Tibial nerve (tissue), 4 donors: ENCODE measurements at regions not wholly inside any gene's neighbourhood (a gene's known extent, or its start where the extent isn't known, plus 50 kb on each side); places are given as distances from the start of the nearest gene placed in this dataset.

Source experiments
- DNase-seq, 2 donors: peaks; one replicate each; pipeline ENCODE4 v3.0.0-alpha.2; 2019; ENCODE audit warnings: low spot score in 2 of 2
- H3K27ac ChIP-seq, 4 donors: fragments of 200-600 bp; sonication (generic) in 3 of 4; one replicate each; pipeline ENCODE4 v1.5.1; 2017 to 2019; ENCODE audit warnings: mild to moderate bottlenecking in 1 of 4
- H3K27me3 ChIP-seq, 2 donors: fragments of 200-600 bp; sonication (generic) in 1 of 2; one replicate each; pipeline versions ENCODE4 v1.5.1 to v1.6.0; 2017 to 2019
- H3K36me3 ChIP-seq, 3 donors: fragments of 200-600 bp; sonication (generic); one replicate each; pipeline ENCODE4 v1.5.1; 2018 to 2019
- H3K4me1 ChIP-seq, 4 donors: fragments of 200-600 bp; sonication (generic) in 3 of 4; one replicate each; pipeline ENCODE4 v1.5.1; 2017 to 2019
- H3K4me3 ChIP-seq, 4 donors: fragments of 200-600 bp; sonication (generic) in 3 of 4; one replicate each; pipeline ENCODE4 v1.5.1; 2017 to 2019; ENCODE audit warnings: mild to moderate bottlenecking in 1 of 4, moderate library complexity in 1 of 4
- H3K9me3 ChIP-seq, 4 donors: fragments of 200-600 bp; sonication (generic) in 3 of 4; one replicate each; pipeline ENCODE4 v1.5.1; 2017 to 2019
- EP300 ChIP-seq, 2 donors: sonication (generic); formaldehyde crosslinking; IDR thresholded peaks; one replicate each; pipeline ENCODE4 v1.6.1; 2017; ENCODE audit warnings: antibody characterized with exemption in 2 of 2, mild to moderate bottlenecking in 1 of 2
- POLR2A ChIP-seq, 2 donors: fragments of 450-650 bp; IDR thresholded peaks; one replicate each; pipeline ENCODE4 v1.6.1; 2017; ENCODE audit warnings: antibody characterized with exemption in 2 of 2, mild to moderate bottlenecking in 2 of 2, moderate library complexity in 2 of 2
- WGBS, 2 donors: methylation state at CpG; one replicate each; pipeline ENCODE4 v1.1.5; 2018; 5-methylcytosine and 5-hydroxymethylcytosine counted together
- TF ChIP-seq, protein P1 (sequence below), 5 experiments: fragments of 200-600 bp in 3 of 5; fragments of 450-650 bp in 2 of 5; sonication (generic) in 3 of 5; IDR thresholded peaks; one replicate each; pipeline ENCODE4 v1.5.1; 2016 to 2019; ENCODE audit warnings: antibody characterized with exemption in 5 of 5, mild to moderate bottlenecking in 3 of 5, moderate library complexity in 2 of 5

DNA sequence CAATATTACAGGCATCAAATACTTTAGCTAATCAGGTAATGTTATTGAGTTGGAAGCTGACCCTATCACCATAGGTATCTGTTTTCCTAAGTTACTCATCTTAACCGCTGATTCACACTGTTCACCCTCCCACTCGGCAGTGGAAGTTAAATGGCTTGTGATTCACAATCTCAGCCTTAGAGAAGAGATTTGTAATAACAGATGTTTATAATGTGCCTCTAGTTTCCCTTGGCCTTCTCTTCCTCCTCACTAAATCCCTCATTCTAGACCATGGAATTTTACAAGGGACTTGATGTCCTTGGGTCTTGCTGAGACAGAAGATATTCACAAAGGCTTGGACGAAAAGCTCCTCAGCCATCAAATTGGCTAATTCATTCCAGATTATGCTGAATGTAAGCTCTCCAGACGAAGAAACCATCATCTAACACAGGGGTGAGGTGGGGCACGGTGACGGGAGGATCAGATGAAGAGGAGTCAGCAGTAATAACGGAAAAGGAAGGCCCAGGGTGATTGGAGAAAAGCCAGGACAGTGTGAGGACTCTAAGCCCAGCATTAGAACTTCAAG is 931.7 kb downstream of the MCTP2 start:
- H3K27me3 ChIP-seq: no peaks in the 10 kb centered on the region
- TF ChIP-seq POLR2A (IDR thresholded peaks at IDR 0.05) (no peak), EP300 (IDR thresholded peaks at IDR 0.05) (peak in 1 of 2 donors; percentile 53)
- DNase-seq: peak in 1 of 2 donors; percentile 24
- H3K9me3 ChIP-seq: no peaks in the 10 kb centered on the region
- WGBS, 2 donors: 55 to 57% methylated on average over 7 of the region's 7 CpGs
- peak overlapping the region in 2 of 4 donors; percentile 68 to 77 for H3K27ac ChIP-seq
- no peak overlapping the region for H3K4me3 ChIP-seq
- H3K36me3 ChIP-seq: no peaks in the 10 kb centered on the region
- peaks cover 0 to 6% (median 0%) of the 10 kb centered on the region in 4 donors for H3K4me1 ChIP-seq

DNA sequence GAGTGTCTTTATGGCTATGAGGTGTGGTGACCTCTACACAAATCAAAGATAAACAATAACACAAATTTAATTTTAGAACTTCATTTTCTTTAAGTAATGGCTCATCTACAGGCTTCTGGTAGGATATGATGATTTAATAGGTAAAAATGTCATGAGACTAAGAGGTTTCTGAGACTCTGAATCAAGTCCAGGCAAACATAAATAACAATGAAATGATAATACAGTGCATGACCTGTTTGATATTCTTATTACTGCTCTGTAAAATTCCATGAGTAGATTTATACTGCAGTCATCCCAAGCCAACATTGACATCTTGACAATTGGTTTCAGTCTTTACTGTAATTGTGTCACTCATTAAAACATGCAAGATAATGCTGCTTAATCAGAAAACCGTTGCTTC is 936.8 kb downstream of the MCTP2 start:
- Histone ChIP-seq H3K4me1 (peaks cover 0 to 12% (median 0%) of the 10 kb centered on the region in 4 donors), H3K36me3 (no peaks in the 10 kb centered on the region), H3K27ac (peak overlapping the region in 1 of 4 donors; percentile 87), H3K9me3 (no peaks in the 10 kb centered on the region), H3K4me3 (no peak overlapping the region), H3K27me3 (no peaks in the 10 kb centered on the region)
- 35 to 43% methylated on average over 1 of the region's 1 CpG for WGBS, 2 donors
- TF ChIP-seq POLR2A (IDR thresholded peaks at IDR 0.05) (no peak), EP300 (IDR thresholded peaks at IDR 0.05) (no peak)
- TF ChIP-seq, protein P1, sequence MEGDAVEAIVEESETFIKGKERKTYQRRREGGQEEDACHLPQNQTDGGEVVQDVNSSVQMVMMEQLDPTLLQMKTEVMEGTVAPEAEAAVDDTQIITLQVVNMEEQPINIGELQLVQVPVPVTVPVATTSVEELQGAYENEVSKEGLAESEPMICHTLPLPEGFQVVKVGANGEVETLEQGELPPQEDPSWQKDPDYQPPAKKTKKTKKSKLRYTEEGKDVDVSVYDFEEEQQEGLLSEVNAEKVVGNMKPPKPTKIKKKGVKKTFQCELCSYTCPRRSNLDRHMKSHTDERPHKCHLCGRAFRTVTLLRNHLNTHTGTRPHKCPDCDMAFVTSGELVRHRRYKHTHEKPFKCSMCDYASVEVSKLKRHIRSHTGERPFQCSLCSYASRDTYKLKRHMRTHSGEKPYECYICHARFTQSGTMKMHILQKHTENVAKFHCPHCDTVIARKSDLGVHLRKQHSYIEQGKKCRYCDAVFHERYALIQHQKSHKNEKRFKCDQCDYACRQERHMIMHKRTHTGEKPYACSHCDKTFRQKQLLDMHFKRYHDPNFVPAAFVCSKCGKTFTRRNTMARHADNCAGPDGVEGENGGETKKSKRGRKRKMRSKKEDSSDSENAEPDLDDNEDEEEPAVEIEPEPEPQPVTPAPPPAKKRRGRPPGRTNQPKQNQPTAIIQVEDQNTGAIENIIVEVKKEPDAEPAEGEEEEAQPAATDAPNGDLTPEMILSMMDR (IDR thresholded peaks at IDR 0.05): no peak
- no peak for DNase-seq

DNA sequence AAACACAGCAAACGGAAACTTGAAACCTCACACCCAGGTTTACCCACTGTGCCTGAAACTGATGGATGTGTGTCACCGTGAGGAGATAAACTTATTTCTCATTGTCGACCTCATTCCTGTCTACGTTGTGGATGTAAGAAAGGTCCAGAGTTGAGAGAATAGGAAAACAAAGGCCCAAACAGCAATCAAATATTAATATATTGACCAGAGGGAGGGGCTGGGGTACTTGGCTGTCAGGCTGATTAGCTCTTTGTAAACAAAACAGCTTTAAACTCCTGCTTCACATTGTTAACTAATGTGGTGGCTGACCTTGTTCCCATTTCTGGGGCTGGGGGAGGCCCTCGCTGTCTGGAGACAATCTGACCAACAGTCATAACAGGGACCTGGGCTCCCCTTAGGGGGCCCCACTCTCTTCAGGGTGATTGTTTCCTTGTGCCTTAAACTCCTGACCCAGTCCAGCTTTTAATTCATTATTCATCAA is 937.6 kb downstream of the MCTP2 start:
- H3K36me3 ChIP-seq: no peaks in the 10 kb centered on the region
- no peak for TF ChIP-seq POLR2A (IDR thresholded peaks at IDR 0.05)
- TF ChIP-seq EP300 (IDR thresholded peaks at IDR 0.05): no peak
- TF ChIP-seq, protein P1 (IDR thresholded peaks at IDR 0.05): no peak
- H3K27me3 ChIP-seq: no peaks in the 10 kb centered on the region
- DNase-seq: no peak
- WGBS, 2 donors: 50 to 54% methylated on average over 5 of the region's 5 CpGs
- H3K9me3 ChIP-seq: no peaks in the 10 kb centered on the region
- peak overlapping the region; percentile 61 to 87 (median 78) for H3K27ac ChIP-seq
- H3K4me1 ChIP-seq: peaks cover 0 to 16% (median 3%) of the 10 kb centered on the region in 4 donors
- H3K4me3 ChIP-seq: peak overlapping the region in 1 of 4 donors; percentile 44

DNA sequence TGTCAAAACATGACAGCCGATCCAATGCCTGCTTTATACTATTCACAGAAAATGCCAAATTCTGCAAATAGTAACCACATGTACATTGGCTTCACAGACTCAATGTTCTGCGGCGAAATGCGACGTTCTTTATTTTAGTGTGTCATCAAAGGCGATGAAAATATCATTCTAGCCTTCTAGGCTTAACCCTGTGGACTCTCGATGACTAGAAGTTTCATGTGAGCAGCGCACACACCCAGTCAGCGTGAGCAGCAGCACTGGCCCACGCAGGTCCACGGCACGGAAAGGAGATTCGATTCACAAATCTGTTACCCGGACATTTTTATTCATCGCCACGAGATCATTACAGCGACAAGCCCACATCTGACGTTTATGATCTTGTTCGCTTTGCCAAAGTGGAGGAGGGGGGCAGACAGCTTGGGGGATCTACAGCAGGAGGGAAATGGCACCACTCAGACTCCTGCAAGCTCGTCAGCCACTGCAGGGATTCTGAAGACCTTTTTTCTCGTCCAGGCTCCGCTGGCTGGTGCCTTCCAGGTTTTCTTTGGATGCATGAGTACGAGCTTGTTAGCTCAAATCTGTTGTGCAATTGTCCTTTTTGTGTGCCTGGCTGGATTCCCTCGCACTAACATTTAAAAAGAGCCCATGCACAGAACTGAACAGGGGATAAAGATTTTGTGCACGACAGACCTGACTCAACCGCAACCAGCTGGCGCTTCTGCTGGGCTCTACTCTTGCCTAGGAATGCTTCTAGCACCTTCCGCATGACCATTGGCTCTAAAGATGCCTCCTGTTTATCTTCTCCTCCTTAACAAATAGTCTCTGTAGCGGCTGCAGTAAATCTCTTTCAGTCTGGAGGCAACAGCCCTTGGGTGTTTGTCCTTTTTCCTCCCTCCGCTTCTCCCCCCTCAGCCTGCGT is 938.4 kb downstream of the MCTP2 start:
- 43 to 53% methylated on average over 31 of the region's 31 CpGs for WGBS, 2 donors
- DNase-seq: peak; percentile 42 to 66
- peak overlapping the region; percentile 70 to 87 (median 80) for H3K27ac ChIP-seq

More for the DNA sequence above, 938.4 kb downstream of the MCTP2 start:
- no peaks in the 10 kb centered on the region for H3K36me3 ChIP-seq
- peak overlapping the region in 3 of 4 donors; percentile 17 to 44 (median 19) for H3K4me3 ChIP-seq
- H3K9me3 ChIP-seq: no peaks in the 10 kb centered on the region
- peaks cover 0 to 24% (median 6%) of the 10 kb centered on the region in 4 donors for H3K4me1 ChIP-seq
- TF ChIP-seq EP300 (IDR thresholded peaks at IDR 0.05) (peak in 1 of 2 donors; percentile 62), POLR2A (IDR thresholded peaks at IDR 0.05) (no peak)
- TF ChIP-seq, protein P1 (IDR thresholded peaks at IDR 0.05): no peak
- no peaks in the 10 kb centered on the region for H3K27me3 ChIP-seq
